ENCODE measurements at regions not wholly inside any gene's neighbourhood (a gene's known extent, or its start where the extent isn't known, plus 50 kb on each side); places are given as distances from the start of the nearest gene placed in this dataset.

GRCh38 chr1:55388960-55389359, 173.8 kb upstream of the USP24 start:
- DNase-seq (ENCODE audit: low read depth, low spot score), result no peak
- Histone ChIP-seq H3K9me3 (ENCODE audit: control insufficient read depth, insufficient read depth, low read length) (peaks cover 3% of the 10 kb centered on the region; the same call in 1 of the 2 replicates), H3K4me3 (ENCODE audit: low read depth, low read length) (no peak overlapping the region), H3K27me3 (ENCODE audit: control insufficient read depth, insufficient read depth, low read length) (no peaks in the 10 kb centered on the region), H3K27ac (ENCODE audit: low read depth, low read length) (no peak overlapping the region)
- ChIA-PET POLR2A (no interaction called here), CTCF (no interaction called here)
- no peak for TF ChIP-seq CTCF (IDR thresholded peaks at IDR 0.05; ENCODE audit: low read depth, low read length)

- CTCF ChIA-PET, result no interaction called here
- Histone ChIP-seq H3K4me3 (ENCODE audit: low read depth, low read length) (no peak overlapping the region), H3K27me3 (ENCODE audit: control insufficient read depth, insufficient read depth, low read length) (no peaks in the 10 kb centered on the region), H3K9me3 (ENCODE audit: control insufficient read depth, insufficient read depth, low read length) (peaks cover 3% of the 10 kb centered on the region; the same call in 1 of the 2 replicates), H3K27ac (ENCODE audit: low read depth, low read length) (no peak overlapping the region)
- no peak for TF ChIP-seq CTCF (IDR thresholded peaks at IDR 0.05; ENCODE audit: low read depth, low read length)
- POLR2A ChIA-PET, result no interaction called here
- no peak for DNase-seq (ENCODE audit: low read depth, low spot score)
Observed at GRCh38 chr1:55387145-55387544, 172.0 kb upstream of the USP24 start.

GRCh38 chr1:55386456-55386855, 171.3 kb upstream of the USP24 start:
- CTCF ChIA-PET, result no interaction called here

GRCh38 chr1:55385402-55386018, 170.3 kb upstream of the USP24 start:
- Histone ChIP-seq H3K4me3 (ENCODE audit: low read depth, low read length) (no peak overlapping the region), H3K9me3 (ENCODE audit: control insufficient read depth, insufficient read depth, low read length) (peaks cover 3% of the 10 kb centered on the region; the same call in 1 of the 2 replicates), H3K27me3 (ENCODE audit: control insufficient read depth, insufficient read depth, low read length) (no peaks in the 10 kb centered on the region), H3K27ac (ENCODE audit: low read depth, low read length) (no peak overlapping the region)
- TF ChIP-seq CTCF (IDR thresholded peaks at IDR 0.05; ENCODE audit: low read depth, low read length), result no peak
- DNase-seq (ENCODE audit: low read depth, low spot score), result no peak
- ChIA-PET CTCF (no interaction called here), POLR2A (no interaction called here)

More at GRCh38 chr1:55386456-55386855, 171.3 kb upstream of the USP24 start:
- Histone ChIP-seq H3K9me3 (ENCODE audit: control insufficient read depth, insufficient read depth, low read length) (peaks cover 3% of the 10 kb centered on the region; the same call in 1 of the 2 replicates), H3K27ac (ENCODE audit: low read depth, low read length) (no peak overlapping the region), H3K4me3 (ENCODE audit: low read depth, low read length) (no peak overlapping the region), H3K27me3 (ENCODE audit: control insufficient read depth, insufficient read depth, low read length) (no peaks in the 10 kb centered on the region)
- POLR2A ChIA-PET, result no interaction called here
- no peak for TF ChIP-seq CTCF (IDR thresholded peaks at IDR 0.05; ENCODE audit: low read depth, low read length)
- DNase-seq (ENCODE audit: low read depth, low spot score), result no peak

- ChIA-PET CTCF (interaction anchor here (0.7 to 1.6 kb wide), 2 partner anchors 9 to 337 kb away, joined by 3 to 7 read pairs; no protein-coding TSS in a partner anchor), POLR2A (no interaction called here)
- H3K27me3 ChIP-seq (ENCODE audit: control insufficient read depth, insufficient read depth, low read length), result no peaks in the 10 kb centered on the region
- no peak for TF ChIP-seq CTCF (IDR thresholded peaks at IDR 0.05; ENCODE audit: low read depth, low read length)
- no peak for DNase-seq (ENCODE audit: low read depth, low spot score)
- H3K4me3 ChIP-seq (ENCODE audit: low read depth, low read length), result no peak overlapping the region
- H3K9me3 ChIP-seq (ENCODE audit: control insufficient read depth, insufficient read depth, low read length), result peaks cover 3% of the 10 kb centered on the region; the same call in 1 of the 2 replicates
- H3K27ac ChIP-seq (ENCODE audit: low read depth, low read length), result no peak overlapping the region
Observed at GRCh38 chr1:55384637-55385036, 169.5 kb upstream of the USP24 start.
